DND-41 (cell line): ENCODE measurements at regions not wholly inside any gene's neighbourhood (a gene's known extent, or its start where the extent isn't known, plus 50 kb on each side); places are given as distances from the start of the nearest gene placed in this dataset.

ENCODE experiments used
- EZH2 ChIP-seq: IDR thresholded peaks from 3 replicates; pipeline ENCODE4 v1.6.1; 2012; ENCODE audit warnings: borderline replicate concordance, low read depth, mild to moderate bottlenecking, moderate library complexity, low read length, inconsistent platforms; ENCODE audit not compliant: severe bottlenecking
- TF ChIP-seq, protein P1 (sequence below): IDR thresholded peaks from 2 replicates; pipeline ENCODE4 v1.5.1; 2012; ENCODE audit warnings: borderline replicate concordance, low read length, moderate library complexity, mild to moderate bottlenecking; ENCODE audit not compliant: poor library complexity, severe bottlenecking; ENCODE audit errors: extremely low read depth

DNA sequence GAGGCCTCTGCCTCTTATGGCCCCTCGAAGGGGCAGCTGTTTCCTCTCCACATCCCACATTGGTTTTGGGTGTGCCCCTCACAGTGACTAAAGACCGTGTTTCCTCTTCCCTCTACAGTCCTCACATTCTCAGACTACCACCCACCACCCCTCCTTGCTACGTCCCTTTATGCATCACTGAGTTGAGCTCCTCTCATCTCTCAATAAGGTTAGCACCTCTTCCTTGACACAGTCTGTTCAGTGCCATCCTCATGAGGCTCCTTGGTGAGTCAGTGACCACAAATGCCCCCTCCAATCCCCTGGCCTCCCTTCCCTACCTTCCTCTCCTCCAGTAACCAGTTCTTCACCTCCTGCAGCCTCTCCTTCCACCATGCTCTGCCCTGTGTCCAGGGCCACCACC is 239.1 kb upstream of the MYO3A start:
- TF ChIP-seq, protein P1, sequence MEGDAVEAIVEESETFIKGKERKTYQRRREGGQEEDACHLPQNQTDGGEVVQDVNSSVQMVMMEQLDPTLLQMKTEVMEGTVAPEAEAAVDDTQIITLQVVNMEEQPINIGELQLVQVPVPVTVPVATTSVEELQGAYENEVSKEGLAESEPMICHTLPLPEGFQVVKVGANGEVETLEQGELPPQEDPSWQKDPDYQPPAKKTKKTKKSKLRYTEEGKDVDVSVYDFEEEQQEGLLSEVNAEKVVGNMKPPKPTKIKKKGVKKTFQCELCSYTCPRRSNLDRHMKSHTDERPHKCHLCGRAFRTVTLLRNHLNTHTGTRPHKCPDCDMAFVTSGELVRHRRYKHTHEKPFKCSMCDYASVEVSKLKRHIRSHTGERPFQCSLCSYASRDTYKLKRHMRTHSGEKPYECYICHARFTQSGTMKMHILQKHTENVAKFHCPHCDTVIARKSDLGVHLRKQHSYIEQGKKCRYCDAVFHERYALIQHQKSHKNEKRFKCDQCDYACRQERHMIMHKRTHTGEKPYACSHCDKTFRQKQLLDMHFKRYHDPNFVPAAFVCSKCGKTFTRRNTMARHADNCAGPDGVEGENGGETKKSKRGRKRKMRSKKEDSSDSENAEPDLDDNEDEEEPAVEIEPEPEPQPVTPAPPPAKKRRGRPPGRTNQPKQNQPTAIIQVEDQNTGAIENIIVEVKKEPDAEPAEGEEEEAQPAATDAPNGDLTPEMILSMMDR: no peak
- TF ChIP-seq EZH2: no peak
